ENCODE measurements at regions not wholly inside any gene's neighbourhood (a gene's known extent, or its start where the extent isn't known, plus 50 kb on each side); places are given as distances from the start of the nearest gene placed in this dataset.
A peak's percentile ranks its signal among the peaks of the same experiment; 100 is the strongest.

GRCh38 chr3:13163848-13164382 is 90.7 kb upstream of the IQSEC1 start:
- Histone ChIP-seq H3K4me1 (replicated peaks in 1 of 2; ENCODE audit: control insufficient read depth in 2 of 2, insufficient read depth in 2 of 2, low read length in 2 of 2) (0 out of 5 replicates have a peak, but pooled peaks cover 0 to 3% of the 10 kb centered on the region in 2 experiments), H3K27ac (ENCODE audit: extremely low read depth, low read depth, low read length) (no peak overlapping the region), H2AFZ (ENCODE audit: low read depth, low read length) (no peak overlapping the region), H3K36me3 (ENCODE audit: control insufficient read depth, insufficient read depth, low read length) (no peaks in the 10 kb centered on the region), H3K27me3 (ENCODE audit: control insufficient read depth in 2 of 2, insufficient read depth in 2 of 2, low read length in 2 of 2) (peaks cover 34 to 75% of the 10 kb centered on the region in 2 experiments), H3K79me2 (ENCODE audit: control insufficient read depth, insufficient read depth, low read length) (no peaks in the 10 kb centered on the region), H3K9ac (ENCODE audit: insufficient read depth in 1 of 2, low read depth in 2 of 2, low read length in 2 of 2) (peak overlapping the region in 1 of 2 experiments; percentile 19; a peak in 1 of 4 replicates), H3K9me1 (ENCODE audit: control insufficient read depth, insufficient read depth, low read length) (no peaks in the 10 kb centered on the region), H4K20me1 (replicated peaks; ENCODE audit: control insufficient read depth, insufficient read depth, low read length) (peaks cover 6% of the 10 kb centered on the region; the same call in 1 of the 2 replicates), H3K9me3 (replicated peaks; ENCODE audit: control insufficient read depth, insufficient read depth, low read depth, low read length) (no peaks in the 10 kb centered on the region), H3K4me3 (no peak overlapping the region), H3K4me2 (ENCODE audit: insufficient read depth, low read length) (no peak overlapping the region)
- DNase-seq (ENCODE audit: extremely low read depth in 1 of 4, low spot score in 3 of 4) (no peak), ATAC-seq (no peak), FAIRE-seq (no peak)
- BruUV-seq (replicated peaks): no TSS peak
- POLR2A ChIA-PET: no interaction called here
- in situ Hi-C loops (cut with MboI) (no loop called here), intact Hi-C loops (cut with micrococcal nuclease) (no loop called here)
- CTCF ChIA-PET (ENCODE audit: low intra/inter-chr PET ratio): no interaction called here
- WGBS (ENCODE audit: insufficient coverage, low coverage, missing lambda C conversion rate): 3% methylated on average over 15 of the region's 16 CpGs
- no peak for TF ChIP-seq THRAP3 (IDR thresholded peaks at IDR 0.05; ENCODE audit: borderline replicate concordance)
- no peak for TF ChIP-seq ZNF507 (tag; conservative IDR thresholded peaks at IDR 0.05)
- TF ChIP-seq IRF9 (tag; IDR thresholded peaks at IDR 0.05): no peak
- no peak for TF ChIP-seq RUNX1 (IDR thresholded peaks at IDR 0.05; ENCODE audit: low read depth)
- TF ChIP-seq LCOR (CRISPR knock-in tag; IDR thresholded peaks at IDR 0.05): no peak
- no peak for TF ChIP-seq POLR2G (IDR thresholded peaks at IDR 0.05; ENCODE audit: low read depth, low read length)
- no peak for TF ChIP-seq RBM17 (IDR thresholded peaks at IDR 0.05; ENCODE audit: borderline replicate concordance, low read depth, low read length)
- no peak for TF ChIP-seq PYGO2 (tag; IDR thresholded peaks at IDR 0.05)
- TF ChIP-seq ZNF24 (IDR thresholded peaks at IDR 0.05): no peak
- no peak for TF ChIP-seq E2F3 (CRISPR knock-in tag; IDR thresholded peaks at IDR 0.05)
- TF ChIP-seq ZNF277 (CRISPR knock-in tag; IDR thresholded peaks at IDR 0.05; ENCODE audit: borderline replicate concordance): no peak
- no peak for TF ChIP-seq USF1 (CRISPR knock-in tag; IDR thresholded peaks at IDR 0.05)
- TF ChIP-seq FOXA3 (CRISPR knock-in tag; conservative IDR thresholded peaks at IDR 0.05 in 1 of 2, IDR thresholded peaks at IDR 0.05 in 1 of 2): no peak
- TF ChIP-seq NFRKB (IDR thresholded peaks at IDR 0.05; ENCODE audit: low read depth): no peak
- TF ChIP-seq JUND (IDR thresholded peaks at IDR 0.05; ENCODE audit: borderline replicate concordance, low read depth, low read length): no peak
- no peak for TF ChIP-seq JUND (tag; IDR thresholded peaks at IDR 0.05; ENCODE audit: borderline replicate concordance, low read depth, low read length)
- TF ChIP-seq CHCHD3 (CRISPR knock-in tag; IDR thresholded peaks at IDR 0.05): no peak
- no peak for TF ChIP-seq HMGXB4 (CRISPR knock-in tag; IDR thresholded peaks at IDR 0.05)
- no peak for TF ChIP-seq GTF2F1 (IDR thresholded peaks at IDR 0.05; ENCODE audit: low read depth, low read length)

All from K562 (cell line).